GM12892 (cell line): ENCODE measurements at regions not wholly inside any gene's neighbourhood (a gene's known extent, or its start where the extent isn't known, plus 50 kb on each side); places are given as distances from the start of the nearest gene placed in this dataset.

Source experiments
- DNase-seq: peaks from one replicate; pipeline ENCODE4 v3.0.0; 2011; ENCODE audit not compliant: insufficient read length
- FAIRE-seq: peaks from 2 replicates; lab custom pipeline; 2011; peaks lifted over from hg19 to GRCh38; lab: Jason Lieb, UNC
- POLR2A ChIP-seq: IDR thresholded peaks from 2 replicates; pipeline ENCODE4 v1.6.1; 2011; ENCODE audit warnings: low read depth, low read length, control low read depth
- POLR2AphosphoS5 ChIP-seq: IDR thresholded peaks from 2 replicates; pipeline ENCODE4 v1.6.1; 2011; ENCODE audit warnings: low read depth, low read length, control low read depth
- TAF1 ChIP-seq: IDR thresholded peaks from 2 replicates; pipeline ENCODE4 v1.6.1; 2011; ENCODE audit warnings: low read depth, mild to moderate bottlenecking, control low read depth, low read length, borderline replicate concordance

- no peak for TF ChIP-seq POLR2A
- no peak for TF ChIP-seq POLR2AphosphoS5
- no peak for TF ChIP-seq TAF1
- DNase-seq, result no peak
- no peak for FAIRE-seq
Measured at GRCh38 chr10:128996092-128996491, 470.9 kb upstream of the MGMT start.

DNA sequence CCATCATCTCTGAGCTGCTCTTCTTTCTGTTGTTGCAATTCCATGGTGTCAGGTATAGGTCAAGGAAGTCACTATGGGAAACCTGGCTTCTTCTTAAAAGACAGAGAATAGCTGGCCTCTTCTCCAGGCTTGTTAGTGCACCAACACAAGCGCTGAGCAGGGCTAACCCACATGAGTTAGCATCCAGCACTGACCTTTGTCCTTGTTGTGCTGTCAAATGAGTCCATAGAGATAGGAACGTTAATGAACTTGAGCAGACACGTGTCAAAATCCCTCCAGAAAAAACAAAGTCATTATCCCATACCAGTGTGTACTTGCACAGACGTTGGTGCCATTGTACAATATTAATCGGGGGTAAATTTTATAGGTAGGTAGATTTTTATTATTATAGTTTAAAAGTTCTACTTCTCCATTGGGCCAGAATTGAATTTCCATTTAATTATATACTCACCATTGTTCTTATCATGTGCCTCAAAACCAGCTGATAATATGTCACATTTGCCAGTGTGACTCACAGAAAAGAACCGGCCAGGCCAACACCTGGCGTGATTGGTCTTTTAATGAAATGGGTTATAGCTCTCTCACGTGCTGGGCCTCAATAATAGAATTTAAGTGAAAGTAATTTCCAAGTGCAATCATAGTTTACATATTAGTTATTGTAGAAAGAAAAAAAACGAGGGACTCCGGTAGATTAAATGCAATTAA lies 468.8 kb upstream of the MGMT start:
- no peak for TF ChIP-seq TAF1
- TF ChIP-seq POLR2AphosphoS5, result no peak
- no peak for TF ChIP-seq POLR2A
- FAIRE-seq (no peak), DNase-seq (no peak)

- TF ChIP-seq TAF1, result no peak
- no peak for TF ChIP-seq POLR2A
- no peak for TF ChIP-seq POLR2AphosphoS5
- FAIRE-seq, result no peak
- DNase-seq, result no peak
Measured at GRCh38 chr10:129004398-129004797, 462.6 kb upstream of the MGMT start.

- no peak for DNase-seq
- TF ChIP-seq POLR2AphosphoS5 (no peak), TAF1 (no peak), POLR2A (no peak)
- FAIRE-seq, result no peak
Measured at GRCh38 chr10:129005080-129005479, 462.0 kb upstream of the MGMT start.

GRCh38 chr10:129005804-129006203 lies 461.2 kb upstream of the MGMT start:
- no peak for TF ChIP-seq POLR2A
- TF ChIP-seq POLR2AphosphoS5, result no peak
- no peak for TF ChIP-seq TAF1
- FAIRE-seq, result no peak

GRCh38 chr10:129018511-129018910 lies 448.5 kb upstream of the MGMT start:
- TF ChIP-seq POLR2AphosphoS5 (no peak), POLR2A (no peak), TAF1 (no peak)
- DNase-seq (no peak), FAIRE-seq (no peak)

More at GRCh38 chr10:129005804-129006203, 461.2 kb upstream of the MGMT start:
- no peak for DNase-seq

DNA sequence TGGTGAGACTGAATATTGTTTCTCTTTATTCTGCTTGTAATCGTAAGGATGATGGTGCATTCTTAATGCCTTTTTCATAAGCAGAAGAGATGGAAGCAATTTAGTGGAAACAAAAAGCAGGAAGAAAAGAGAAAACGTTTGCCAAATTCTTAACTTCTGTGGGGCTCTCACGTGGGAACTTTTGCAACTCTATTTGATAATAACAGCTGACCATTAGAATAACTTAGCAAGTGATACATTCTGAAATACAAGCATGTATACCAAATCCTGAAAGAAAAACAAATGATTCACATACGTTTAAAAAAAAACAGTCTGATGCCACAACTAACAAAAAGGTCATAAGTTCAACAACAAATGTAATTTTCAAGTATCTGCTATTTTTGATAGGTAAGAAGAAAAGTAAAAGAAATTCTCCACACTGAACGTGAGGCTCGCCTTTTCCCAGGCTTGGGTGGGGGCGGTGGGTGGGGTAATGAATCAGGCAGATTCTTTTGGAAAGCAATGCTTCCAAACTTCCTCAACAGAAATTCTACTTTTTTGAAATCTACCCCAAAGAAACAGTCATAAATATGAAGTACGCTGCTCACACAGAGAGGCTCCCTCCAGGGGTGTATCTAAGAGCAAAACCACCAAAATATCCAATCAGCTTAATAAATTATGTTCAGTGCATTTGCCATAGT lies 446.2 kb upstream of the MGMT start:
- TF ChIP-seq POLR2AphosphoS5 (no peak), TAF1 (no peak), POLR2A (no peak)
- FAIRE-seq, result no peak
- no peak for DNase-seq

DNA sequence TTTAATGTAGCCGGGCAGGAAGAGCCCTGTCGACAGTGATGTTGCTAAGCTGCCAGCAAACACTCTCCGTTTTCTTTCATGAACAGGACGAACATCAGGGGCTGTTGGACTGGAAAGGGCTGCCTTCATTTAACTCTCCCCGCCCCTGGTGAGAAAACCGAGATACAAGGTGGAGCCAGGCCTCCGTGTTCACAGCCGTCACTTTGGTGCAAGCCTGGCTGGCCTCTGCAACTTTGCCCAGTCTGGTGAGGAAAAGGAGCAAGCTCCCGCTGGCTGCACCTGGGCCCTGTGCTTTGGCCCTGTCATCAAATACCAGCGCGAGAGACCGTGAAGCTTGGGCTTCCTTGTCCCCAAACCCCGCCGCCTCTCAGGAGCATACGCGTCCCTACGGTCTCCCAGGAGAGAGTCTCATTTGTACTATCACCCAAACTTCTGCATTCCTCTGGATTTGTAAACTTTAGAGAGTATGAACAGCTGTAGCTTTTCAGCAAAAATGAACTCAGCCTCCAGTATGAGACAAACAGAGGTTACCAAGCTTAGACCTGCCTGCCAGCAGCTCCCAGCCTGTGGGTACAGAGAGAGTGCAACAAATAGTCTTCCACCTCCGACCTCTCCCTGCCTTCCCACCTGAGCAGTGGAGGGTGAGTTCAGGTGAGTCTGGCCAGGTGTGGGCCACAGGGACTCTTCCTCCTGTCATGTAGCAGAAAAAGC lies 445.3 kb upstream of the MGMT start:
- TF ChIP-seq TAF1 (no peak), POLR2A (no peak), POLR2AphosphoS5 (no peak)
- FAIRE-seq (no peak), DNase-seq (no peak)

DNA sequence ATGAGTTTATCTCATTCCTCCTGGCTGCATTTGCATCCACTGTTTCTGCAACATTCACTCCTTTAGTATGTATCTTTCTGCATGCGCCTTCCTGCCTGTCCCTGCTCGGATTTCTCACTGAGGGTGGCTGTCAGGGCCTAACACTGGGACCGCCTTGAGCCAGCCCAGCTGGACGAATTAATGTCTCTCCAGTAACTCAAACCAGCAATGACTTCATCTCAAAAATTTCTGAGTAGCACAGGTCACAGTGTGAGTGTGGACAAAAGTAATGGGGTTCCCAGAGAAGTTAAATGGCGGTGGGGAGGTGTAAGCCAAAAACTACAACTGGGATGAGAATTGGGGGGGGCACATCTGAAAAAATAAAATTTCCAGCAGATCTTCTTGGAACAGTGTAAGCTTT lies 444.0 kb upstream of the MGMT start:
- FAIRE-seq (no peak), DNase-seq (no peak)
- TF ChIP-seq POLR2A, result no peak
- no peak for TF ChIP-seq TAF1
- TF ChIP-seq POLR2AphosphoS5, result no peak

- TF ChIP-seq TAF1 (no peak), POLR2A (no peak), POLR2AphosphoS5 (no peak)
- FAIRE-seq (no peak), DNase-seq (no peak)
Measured at GRCh38 chr10:129024046-129024445, 443.0 kb upstream of the MGMT start.

DNA sequence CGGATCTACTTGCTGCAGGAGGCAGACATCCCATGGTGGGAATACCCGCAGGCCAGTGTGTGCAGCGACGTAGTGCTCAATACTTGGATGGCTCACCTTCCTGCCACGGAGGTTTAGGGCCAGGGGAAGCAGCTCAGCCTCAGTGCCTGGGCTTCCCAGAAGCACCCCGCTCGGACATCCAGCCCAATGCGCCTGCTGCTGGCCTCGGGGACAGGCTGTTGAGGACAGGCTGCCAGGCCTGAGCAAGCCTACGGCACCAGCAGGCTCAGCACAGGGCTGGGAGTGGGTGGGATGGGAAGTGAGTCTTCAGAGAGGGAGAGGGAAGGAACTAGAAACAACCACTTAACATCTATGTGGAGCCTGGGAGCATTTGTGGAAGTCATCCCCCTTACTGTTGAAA lies 441.3 kb upstream of the MGMT start:
- FAIRE-seq, result no peak
- no peak for TF ChIP-seq TAF1
- TF ChIP-seq POLR2A, result no peak
- TF ChIP-seq POLR2AphosphoS5, result no peak
- DNase-seq, result no peak

DNA sequence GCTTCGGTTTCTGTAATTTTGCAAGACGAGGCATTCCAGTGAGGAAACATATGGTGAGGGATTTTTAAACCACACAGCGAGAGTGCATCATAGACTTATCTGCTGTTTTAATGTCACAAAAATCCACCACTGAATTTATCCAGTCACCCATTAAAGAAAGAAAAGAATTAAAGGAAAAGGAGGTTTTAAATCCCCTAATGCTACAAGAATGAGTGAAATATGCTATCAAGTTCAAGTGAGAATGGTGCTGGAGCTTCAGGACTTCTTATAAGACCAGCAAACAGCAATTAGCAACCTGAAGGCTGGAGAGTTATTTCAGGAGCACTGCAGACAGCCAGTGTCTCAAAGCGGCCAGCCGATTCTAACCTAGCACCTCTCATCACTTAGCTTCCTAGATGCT lies 439.1 kb upstream of the MGMT start:
- FAIRE-seq, result no peak
- no peak for DNase-seq
- TF ChIP-seq POLR2AphosphoS5 (no peak), TAF1 (no peak), POLR2A (no peak)
